ENCODE measurements at regions not wholly inside any gene's neighbourhood (a gene's known extent, or its start where the extent isn't known, plus 50 kb on each side); places are given as distances from the start of the nearest gene placed in this dataset.
A peak's percentile ranks its signal among the peaks of the same experiment; 100 is the strongest.
"Not testable (repeated sequence)": the region's sequence is repeated elsewhere in the genome, so short reads cannot be mapped to it uniquely, and the experiment has no call there.

- DNase-seq (ENCODE audit: low spot score) = no peak
Measured at GRCh38 chr6:37766717-37767116, 52.8 kb upstream of the ZFAND3 start.

- no peak for DNase-seq (ENCODE audit: low spot score)
Measured at GRCh38 chr6:37765182-37765775, 54.2 kb upstream of the ZFAND3 start.

DNA sequence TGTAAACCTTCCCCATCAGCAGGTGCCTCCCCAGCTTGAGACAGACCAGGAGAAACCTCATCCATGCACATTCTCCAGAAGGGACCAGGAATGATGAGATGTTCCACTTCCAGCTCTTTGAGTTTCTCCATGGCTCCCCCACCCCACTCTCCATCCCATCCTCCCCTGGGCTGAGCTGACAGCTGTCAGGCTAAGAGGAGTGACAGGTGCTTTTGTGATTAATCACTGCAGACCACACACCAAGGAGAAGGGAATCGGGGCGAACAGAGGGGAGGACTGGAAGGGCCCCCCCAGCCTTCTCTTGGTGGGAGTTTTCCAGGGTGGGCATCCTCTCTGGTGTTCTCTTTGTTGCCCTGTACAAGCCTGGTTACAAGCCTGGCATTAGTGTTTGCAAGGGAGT lies 56.1 kb upstream of the ZFAND3 start:
- no peak for DNase-seq (ENCODE audit: low spot score)

GRCh38 chr6:37762806-37763205 lies 56.7 kb upstream of the ZFAND3 start:
- DNase-seq (ENCODE audit: low spot score) = no peak

GRCh38 chr6:37761554-37762271 lies 57.8 kb upstream of the ZFAND3 start:
- DNase-seq (ENCODE audit: low spot score) = peak; percentile 28

DNA sequence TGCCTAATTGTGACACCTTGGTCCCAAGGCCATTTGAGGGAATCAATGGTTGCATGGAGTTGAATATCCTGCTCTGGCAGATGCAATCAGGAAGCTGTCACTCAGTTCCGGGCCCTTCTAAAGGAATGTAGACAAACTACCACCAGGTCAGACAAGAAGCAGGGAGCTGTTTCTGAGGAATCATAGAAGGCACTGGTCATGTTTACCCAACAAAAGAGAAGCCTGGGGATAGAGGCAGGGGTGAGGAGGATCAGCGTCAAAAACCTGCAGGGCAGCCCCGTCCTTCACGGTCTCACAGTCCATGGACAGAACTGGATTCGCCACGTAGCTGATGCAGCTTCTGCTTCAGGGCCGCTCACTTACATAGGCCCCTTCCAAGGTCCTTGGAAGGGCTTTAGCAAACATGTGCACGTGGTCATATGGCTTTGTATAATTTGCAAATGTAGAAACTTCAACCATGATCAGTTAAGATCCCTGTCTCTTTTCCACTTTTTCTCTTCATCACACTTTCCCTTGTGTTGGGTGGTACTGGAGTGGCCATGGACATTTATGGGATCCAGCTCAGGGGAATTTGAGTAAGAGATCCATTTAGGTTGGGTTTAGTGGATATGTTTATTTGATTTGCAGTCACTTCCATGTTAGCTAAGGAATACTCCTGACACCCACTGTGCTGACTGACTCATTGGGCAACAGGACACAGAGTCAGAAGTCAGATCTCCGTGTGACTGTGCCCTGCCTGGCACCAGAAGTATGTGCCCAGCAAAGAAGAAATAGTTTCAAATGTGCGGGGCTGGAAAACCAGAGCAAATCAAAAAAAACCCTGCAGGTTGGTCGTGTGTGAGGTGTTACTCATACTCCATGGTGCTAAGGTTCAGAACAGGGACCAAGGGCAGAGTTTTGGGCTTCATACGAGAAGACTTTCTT lies 60.0 kb upstream of the ZFAND3 start:
- no peak for DNase-seq (ENCODE audit: low spot score)

- DNase-seq (ENCODE audit: low spot score) = no peak
Measured at GRCh38 chr6:37758647-37759046, 60.9 kb upstream of the ZFAND3 start.

DNA sequence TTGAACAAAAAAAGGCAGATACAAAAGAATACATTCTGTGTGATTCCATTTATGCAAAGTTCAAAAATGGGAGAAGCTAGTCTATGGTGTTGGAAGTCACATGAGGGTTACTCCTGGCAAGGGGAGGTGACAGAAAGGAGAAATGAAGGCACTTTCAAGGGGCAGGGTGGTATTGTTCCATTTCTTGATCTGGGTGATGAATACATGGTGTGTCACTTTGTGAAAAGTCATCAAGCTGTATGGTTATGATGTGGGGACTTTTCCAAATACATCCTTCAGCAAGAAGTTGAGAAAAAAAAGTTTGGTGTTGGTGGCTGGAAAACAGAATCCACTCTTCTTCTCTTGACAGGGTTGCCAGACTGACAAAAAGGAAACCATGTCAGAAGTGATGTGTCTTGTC lies 60.6 kb upstream of the MDGA1 start:
- DNase-seq (ENCODE audit: low spot score) = no peak

- DNase-seq (ENCODE audit: low spot score) = no peak
Measured at GRCh38 chr6:37757381-37757780, 59.7 kb upstream of the MDGA1 start.

GRCh38 chr6:37756135-37756534 lies 58.5 kb upstream of the MDGA1 start:
- no peak for DNase-seq (ENCODE audit: low spot score)

GRCh38 chr6:37752718-37753117 lies 55.0 kb upstream of the MDGA1 start:
- no peak for DNase-seq (ENCODE audit: low spot score)

GRCh38 chr6:37749367-37749766 lies 51.7 kb upstream of the MDGA1 start:
- not testable (repeated sequence) for DNase-seq (ENCODE audit: low spot score)

DNA sequence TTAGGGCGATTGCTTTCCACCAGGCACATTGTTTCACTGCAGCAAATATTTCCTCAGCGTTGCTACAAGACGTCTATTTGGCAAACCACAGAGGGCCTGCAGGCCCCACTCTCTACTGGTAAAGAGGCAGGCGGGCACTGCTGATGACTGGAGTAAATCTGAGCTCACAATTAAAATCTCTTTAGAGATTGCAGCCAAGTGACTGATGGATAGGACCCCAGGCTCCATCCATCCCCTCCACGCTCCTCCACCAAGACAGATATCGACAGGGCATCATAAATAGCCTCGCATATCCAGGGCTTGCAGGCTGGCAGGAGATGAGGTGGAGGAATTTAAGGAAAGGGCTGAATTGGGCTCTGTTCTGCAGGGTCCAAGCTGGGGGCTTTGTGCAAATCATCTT lies 50.4 kb upstream of the MDGA1 start:
- no peak for DNase-seq (ENCODE audit: low spot score)
